CD4-positive, alpha-beta T cell treated with Interferon gamma for 1 hour (primary cell): ENCODE measurements at regions not wholly inside any gene's neighbourhood (a gene's known extent, or its start where the extent isn't known, plus 50 kb on each side); places are given as distances from the start of the nearest gene placed in this dataset.

Experiments used
- DNase-seq: peaks from one replicate; pipeline ENCODE4 v3.0.0-alpha.2; 2020

DNA sequence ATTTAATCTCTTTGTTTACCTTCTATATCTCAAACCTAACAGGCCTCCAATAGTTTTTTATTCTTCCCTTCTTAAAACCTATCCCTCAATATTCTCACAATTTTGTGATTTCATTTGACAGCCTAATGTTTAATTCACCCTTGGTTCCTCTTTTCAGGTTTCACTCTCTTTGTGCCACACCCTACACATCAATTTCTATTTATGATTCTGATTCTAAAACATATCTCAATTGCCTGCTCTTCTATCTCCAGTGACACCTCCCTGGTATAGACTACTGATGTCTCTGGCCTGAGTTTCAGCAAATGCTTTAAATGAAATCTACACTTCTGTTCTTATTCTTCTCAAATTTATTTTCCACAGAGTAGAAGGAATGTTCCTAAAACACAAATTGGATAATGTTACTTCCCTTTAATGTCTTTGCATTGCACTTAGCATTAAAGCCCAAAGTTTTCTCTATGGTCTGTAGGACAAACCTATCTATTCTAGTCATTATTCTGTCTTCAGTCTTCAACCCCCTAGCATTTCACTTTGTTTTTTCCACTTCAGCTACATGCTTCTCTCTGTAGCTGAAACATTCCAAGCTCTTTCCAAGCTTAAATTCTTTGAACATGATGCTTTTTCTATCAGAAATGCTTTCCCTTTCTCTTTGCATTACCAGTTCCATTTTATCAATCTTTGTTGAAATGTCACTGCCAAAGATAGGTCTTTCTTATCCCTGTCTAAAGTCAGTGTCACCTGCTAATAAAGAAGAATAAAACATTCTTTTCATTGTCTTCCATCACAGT is 622.0 kb downstream of the CENPC start:
- DNase-seq, result no peak

DNA sequence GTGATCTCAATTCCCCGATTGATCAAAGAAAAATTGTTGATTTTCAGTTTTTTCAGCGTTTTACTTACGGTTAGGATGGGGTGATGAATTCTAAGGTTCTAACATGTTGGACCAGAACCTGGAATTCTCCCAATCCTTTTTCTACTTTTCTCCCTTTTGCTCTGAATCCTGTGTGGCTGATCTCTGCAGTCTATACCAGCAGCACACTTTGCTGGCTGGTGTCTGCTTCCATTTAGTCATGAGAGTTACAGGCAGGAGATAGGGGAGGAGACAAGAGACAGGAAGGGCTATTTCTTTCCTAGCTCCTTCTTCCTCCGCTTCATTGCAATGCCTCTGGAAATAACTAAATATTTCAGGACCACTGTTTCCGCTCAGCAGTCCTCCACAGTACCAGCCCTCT is 623.9 kb downstream of the CENPC start:
- no peak for DNase-seq

GRCh38 chr4:66920514-66920913 is 624.8 kb downstream of the CENPC start:
- no peak for DNase-seq

DNA sequence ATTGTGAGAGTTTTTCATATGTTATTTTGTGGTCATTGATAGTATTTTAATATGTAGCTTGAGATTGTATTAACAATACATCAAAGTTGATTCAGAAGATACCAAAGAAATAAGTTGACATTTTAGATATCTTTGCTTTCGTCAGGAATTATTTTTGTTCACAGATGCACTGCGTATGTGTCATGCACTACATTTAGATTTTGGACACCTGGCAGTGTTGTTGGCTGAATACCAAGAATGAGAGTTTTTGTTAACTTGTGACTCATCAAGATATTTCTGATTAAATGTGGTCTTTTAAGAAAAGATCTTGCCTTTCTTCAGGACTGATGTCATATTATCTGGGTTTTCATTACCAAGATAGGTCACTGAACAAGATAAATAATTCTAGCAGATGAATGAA is 633.4 kb downstream of the CENPC start:
- no peak for DNase-seq

GRCh38 chr4:66906314-66906713 is 639.0 kb downstream of the CENPC start:
- no peak for DNase-seq

- no peak for DNase-seq
These were observed 645.8 kb downstream of the CENPC start for GRCh38 chr4:66899422-66900065.

DNA sequence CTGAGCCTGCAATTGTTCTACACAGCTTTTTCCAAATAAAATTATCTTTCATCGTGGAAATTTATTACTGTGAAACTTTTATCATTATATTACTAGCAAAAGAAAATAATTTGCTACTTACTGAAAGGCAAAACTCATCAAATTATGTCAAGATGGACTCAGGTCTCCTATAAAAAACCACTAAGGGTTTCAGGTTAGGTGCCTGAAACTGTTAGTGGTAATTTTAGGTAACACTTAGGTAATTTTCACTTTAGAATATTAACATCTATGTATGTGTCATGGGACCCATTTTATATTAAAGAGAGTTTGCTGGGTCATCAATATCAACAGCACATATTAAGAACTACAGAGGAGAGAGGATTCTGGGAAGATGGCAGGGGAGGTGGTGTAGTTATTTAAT is 651.5 kb downstream of the CENPC start:
- no peak for DNase-seq

DNA sequence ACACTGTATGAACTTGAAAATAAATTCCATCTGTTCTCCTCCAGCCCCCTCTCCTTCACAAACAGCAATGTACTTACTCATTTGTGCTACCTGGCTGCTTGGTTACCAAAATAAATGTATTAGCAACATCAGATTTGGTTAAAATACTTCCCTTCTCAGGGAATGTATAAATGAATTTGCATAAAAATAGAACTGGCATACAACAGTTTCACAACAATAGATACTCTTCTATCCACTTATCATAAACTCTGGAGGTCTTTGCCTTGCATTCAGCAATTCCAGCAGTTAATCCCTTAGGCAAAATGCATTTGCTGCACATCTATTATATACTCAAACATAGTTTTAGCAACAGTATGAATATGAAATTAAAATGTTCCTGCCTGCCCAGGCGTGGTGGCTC is 658.2 kb downstream of the CENPC start:
- DNase-seq, result no peak

GRCh38 chr4:66885501-66886165 is 659.7 kb downstream of the CENPC start:
- DNase-seq, result no peak

DNA sequence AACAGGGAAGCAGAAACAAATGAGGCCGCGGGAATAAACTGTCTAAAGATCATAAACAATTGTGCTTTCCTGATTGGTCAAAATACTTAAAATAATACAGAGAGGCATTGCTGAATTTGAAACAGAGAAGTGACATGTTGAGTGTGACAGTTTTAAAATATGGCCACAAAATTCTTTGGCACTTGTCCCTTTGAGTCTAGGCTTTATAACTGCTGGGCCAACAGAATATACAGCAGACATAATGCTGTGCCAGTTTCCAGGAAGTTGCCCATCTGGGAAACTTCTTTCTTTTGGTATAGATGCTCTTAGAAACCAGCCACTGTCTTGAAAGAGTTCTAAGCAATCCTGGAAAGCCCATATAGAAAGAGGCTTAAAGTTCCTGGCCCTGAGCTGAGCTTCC is 668.4 kb downstream of the CENPC start:
- DNase-seq, result no peak

- DNase-seq, result no peak
These were observed 672.6 kb downstream of the CENPC start for GRCh38 chr4:66872661-66873060.

DNA sequence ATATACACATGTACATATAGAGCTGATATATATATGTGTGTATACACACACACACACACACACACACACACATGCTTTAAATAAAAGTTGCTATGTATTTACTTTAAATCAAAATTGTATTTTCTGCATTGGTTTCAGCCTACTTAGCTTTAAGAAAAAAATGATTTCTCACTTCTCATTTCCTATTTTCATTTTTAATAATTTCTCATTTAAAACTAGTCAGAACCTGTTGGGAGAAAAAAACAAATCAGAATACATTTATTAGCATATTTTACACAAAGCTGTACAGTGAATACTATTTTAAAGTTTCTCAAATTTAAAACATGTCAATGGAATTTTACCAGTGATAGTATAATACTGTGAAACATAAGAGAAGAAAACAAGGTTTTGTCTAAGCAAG is 681.8 kb downstream of the CENPC start:
- DNase-seq, result no peak

GRCh38 chr4:66855956-66856355 is 689.3 kb downstream of the CENPC start:
- no peak for DNase-seq

- DNase-seq, result no peak
These were observed 691.5 kb downstream of the CENPC start for GRCh38 chr4:66853845-66854244.

GRCh38 chr4:66852843-66853242 is 692.5 kb downstream of the CENPC start:
- no peak for DNase-seq

DNA sequence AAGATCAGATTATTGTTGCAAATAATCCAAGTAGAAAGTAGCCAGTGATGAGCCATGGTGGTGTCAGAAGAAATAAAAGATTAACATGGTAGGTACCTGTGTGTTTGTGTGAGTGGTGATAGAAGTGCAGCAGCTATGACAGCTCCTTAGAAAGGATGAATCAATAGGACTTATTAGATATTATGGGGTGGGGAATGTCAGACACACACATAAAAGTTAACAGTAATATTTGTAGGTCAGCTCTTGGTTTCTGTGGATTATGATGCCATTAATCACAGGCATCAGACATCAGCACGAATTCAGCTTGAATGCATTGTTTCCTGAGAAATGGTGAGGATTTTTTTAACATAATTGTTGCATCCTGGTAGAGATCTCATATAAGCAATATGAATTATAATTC is 695.7 kb downstream of the CENPC start:
- no peak for DNase-seq

- DNase-seq, result no peak
These were observed 702.6 kb downstream of the CENPC start for GRCh38 chr4:66842724-66843088.

- no peak for DNase-seq
These were observed 703.1 kb downstream of the CENPC start for GRCh38 chr4:66842026-66842723.

- no peak for DNase-seq
These were observed 705.1 kb downstream of the CENPC start for GRCh38 chr4:66840178-66840577.

GRCh38 chr4:66837279-66837922 is 707.9 kb downstream of the CENPC start:
- no peak for DNase-seq

DNA sequence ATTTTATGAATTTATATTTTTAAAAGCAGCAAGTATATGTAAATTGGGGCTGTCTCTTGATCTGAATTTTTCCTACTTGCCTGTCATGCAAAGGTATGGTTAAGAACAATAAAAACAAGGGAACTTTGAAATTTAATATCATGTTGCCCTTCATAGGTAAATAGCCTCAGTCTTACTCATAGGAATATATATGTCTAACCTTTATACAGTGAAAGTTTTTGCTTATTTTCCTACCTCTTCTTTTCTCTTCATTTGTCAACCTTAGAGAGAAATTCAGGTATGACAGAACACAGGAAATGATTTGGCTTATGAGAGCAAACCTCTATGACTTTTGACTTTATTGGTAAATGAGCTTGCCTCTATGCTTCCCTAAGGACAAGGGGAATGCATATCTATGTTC is 716.0 kb downstream of the CENPC start:
- no peak for DNase-seq

- DNase-seq, result no peak
These were observed 724.6 kb downstream of the CENPC start for GRCh38 chr4:66820681-66821080.

DNA sequence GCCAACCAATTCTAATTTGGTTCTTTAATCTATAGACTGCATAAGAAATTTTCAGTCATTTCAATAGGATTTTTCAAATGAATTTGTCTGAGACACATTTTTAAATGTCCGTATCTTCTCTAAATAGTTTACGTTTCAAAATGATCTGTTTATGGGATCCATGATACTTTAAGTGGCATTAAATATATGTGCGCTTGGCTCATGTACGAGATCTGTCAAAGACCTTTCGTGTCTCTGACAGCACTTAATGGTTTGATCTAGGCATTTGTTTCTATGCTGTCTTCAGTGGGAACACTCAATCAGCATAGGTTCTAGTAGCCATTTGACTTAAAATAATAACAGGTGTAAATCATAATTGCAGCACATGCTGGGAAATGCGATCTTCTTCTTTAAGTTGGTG is 731.0 kb downstream of the CENPC start:
- DNase-seq, result no peak
